Neural cell (in vitro differentiated cells): ENCODE measurements at regions not wholly inside any gene's neighbourhood (a gene's known extent, or its start where the extent isn't known, plus 50 kb on each side); places are given as distances from the start of the nearest gene placed in this dataset.

Experiments used
- H2AFZ ChIP-seq: fragments of 200-600, 300-800 bp; sonication (generic), shearing (Covaris generic); 2 replicates; pipeline ENCODE4 v1.6.0; 2014; ENCODE audit warnings: low read depth, mild to moderate bottlenecking, antibody characterized with exemption, low read length, moderate library complexity
- H3F3A ChIP-seq: fragments of 200-600 bp; shearing (Covaris generic); 2 replicates; pipeline ENCODE4 v1.6.1; 2016; ENCODE audit warnings: mild to moderate bottlenecking, moderate library complexity, mixed read lengths, antibody characterized with exemption, low read length; ENCODE audit not compliant: insufficient read depth, poor library complexity, severe bottlenecking
- H3K27ac ChIP-seq: fragments of 200-600, 300-800 bp; sonication (generic), shearing (Covaris generic); 2 replicates; pipeline ENCODE4 v1.5.1; 2014; ENCODE audit warnings: mild to moderate bottlenecking, low read length, moderate library complexity
- H3K27me3 ChIP-seq: fragments of 300-800, 200-600 bp; sonication (generic), shearing (Covaris generic); 2 replicates; pipeline ENCODE4 v1.6.0; 2014; ENCODE audit warnings: mild to moderate bottlenecking, low read depth, low read length, moderate library complexity; ENCODE audit not compliant: insufficient read depth
- H3K36me3 ChIP-seq: fragments of 300-800, 200-600 bp; sonication (generic), shearing (Covaris generic); 2 replicates; pipeline ENCODE4 v1.5.1; 2014; ENCODE audit warnings: mild to moderate bottlenecking, antibody characterized with exemption, low read length, moderate library complexity; ENCODE audit not compliant: insufficient read depth
- H3K4me2 ChIP-seq: fragments of 300-800, 200-600 bp; sonication (generic), shearing (Covaris generic); 2 replicates; pipeline ENCODE4 v1.6.0; 2014; ENCODE audit warnings: mild to moderate bottlenecking, low read length
- H3K4me3 ChIP-seq: fragments of 300-800, 200-600 bp; sonication (generic), shearing (Covaris generic); 2 replicates; pipeline ENCODE4 v1.5.1; 2014; ENCODE audit warnings: mild to moderate bottlenecking, low read length, moderate library complexity
- H3K79me2 ChIP-seq: fragments of 200-600 bp; shearing (Covaris generic); replicated peaks from 2 replicates; pipeline ENCODE4 v1.6.0; 2014; ENCODE audit warnings: mild to moderate bottlenecking, low read length, moderate library complexity; ENCODE audit not compliant: insufficient read depth
- H3K9ac ChIP-seq: fragments of 300-800, 200-600 bp; sonication (generic), shearing (Covaris generic); 2 replicates; pipeline ENCODE4 v1.6.1; 2016; ENCODE audit warnings: mild to moderate bottlenecking, low read length, mixed read lengths
- H3K9me2 ChIP-seq: fragments of 200-600 bp; shearing (Covaris generic); 2 replicates; pipeline ENCODE4 v1.6.1; 2016; ENCODE audit warnings: mild to moderate bottlenecking, low read length, mixed read lengths; ENCODE audit not compliant: insufficient read depth
- H3K9me3 ChIP-seq: fragments of 200-600, 300-800 bp; sonication (generic), shearing (Covaris generic); 2 replicates; pipeline ENCODE4 v1.6.1; 2016; ENCODE audit warnings: mild to moderate bottlenecking, mixed run types, low read length, moderate library complexity, mixed read lengths
- H4K20me1 ChIP-seq: fragments of 200-600 bp; shearing (Covaris generic); 2 replicates; pipeline ENCODE4 v1.6.1; 2016; ENCODE audit warnings: mild to moderate bottlenecking, mixed run types; ENCODE audit not compliant: insufficient read depth
- CTCF ChIP-seq: fragments of 450-650 bp; IDR thresholded peaks from 2 replicates; pipeline ENCODE4 v1.5.1; 2014; ENCODE audit warnings: antibody characterized with exemption, mild to moderate bottlenecking, moderate library complexity; ENCODE audit not compliant: poor library complexity, severe bottlenecking
- EP300 ChIP-seq: fragments of 450-650 bp; conservative IDR thresholded peaks from 2 replicates; pipeline ENCODE4 v1.6.1; 2014; ENCODE audit warnings: antibody characterized with exemption, mild to moderate bottlenecking, moderate library complexity; ENCODE audit not compliant: poor library complexity, severe bottlenecking
- EZH2 ChIP-seq: fragments of 200-600, 300-800 bp; shearing (Covaris generic), sonication (generic); IDR thresholded peaks from 2 replicates; pipeline ENCODE4 v1.6.1; 2014; ENCODE audit warnings: antibody characterized with exemption, low read length, borderline replicate concordance, mild to moderate bottlenecking; ENCODE audit not compliant: insufficient read depth, poor library complexity, severe bottlenecking
- MXI1 ChIP-seq: fragments of 450-650 bp; conservative IDR thresholded peaks from 2 replicates; pipeline ENCODE4 v1.6.1; 2014; ENCODE audit warnings: antibody characterized with exemption, mild to moderate bottlenecking; ENCODE audit not compliant: poor library complexity, severe bottlenecking
- POLR2AphosphoS5 ChIP-seq: IDR thresholded peaks from 2 replicates; pipeline ENCODE4 v1.6.1; 2012
- RAD21 ChIP-seq: fragments of 450-650 bp; conservative IDR thresholded peaks from 2 replicates; pipeline ENCODE4 v1.6.1; 2014; ENCODE audit warnings: antibody characterized with exemption, mild to moderate bottlenecking, moderate library complexity
- REST ChIP-seq: IDR thresholded peaks from 2 replicates; pipeline ENCODE4 v1.6.1; 2012; ENCODE audit warnings: borderline replicate concordance
- SMC3 ChIP-seq: fragments of 450-650 bp; conservative IDR thresholded peaks from 2 replicates; pipeline ENCODE4 v1.6.1; 2014; ENCODE audit warnings: antibody characterized with exemption, mild to moderate bottlenecking, moderate library complexity; ENCODE audit not compliant: poor library complexity
- TAF1 ChIP-seq: IDR thresholded peaks from 2 replicates; pipeline ENCODE4 v1.6.1; 2012; ENCODE audit warnings: low read depth

- Histone ChIP-seq H3K4me2 (no peak overlapping the region), H3K9ac (no peak overlapping the region)
These were observed 53.8 kb downstream of the CXCL1 start for GRCh38 chr4:73922766-73923630.

More at GRCh38 chr4:73922766-73923630, 53.8 kb downstream of the CXCL1 start:
- Histone ChIP-seq H3K36me3 (no peaks in the 10 kb centered on the region), H3K9me2 (no peaks in the 10 kb centered on the region), H3F3A (no peaks in the 10 kb centered on the region), H3K9me3 (no peaks in the 10 kb centered on the region), H3K4me3 (no peak overlapping the region), H4K20me1 (no peaks in the 10 kb centered on the region), H2AFZ (no peak overlapping the region), H3K27me3 (no peaks in the 10 kb centered on the region), H3K79me2 (no peaks in the 10 kb centered on the region), H3K27ac (no peak overlapping the region)
- TF ChIP-seq MXI1 (no peak), EP300 (no peak), REST (no peak), POLR2AphosphoS5 (no peak), RAD21 (peak; percentile 74), SMC3 (peak; percentile 62), EZH2 (no peak), CTCF (peak; percentile 62), TAF1 (no peak)
